GM23338 (cell line): ENCODE measurements at regions not wholly inside any gene's neighbourhood (a gene's known extent, or its start where the extent isn't known, plus 50 kb on each side); places are given as distances from the start of the nearest gene placed in this dataset.

Experiments used
- EZH2phosphoT487 ChIP-seq: fragments of 200-600 bp; sonication (generic); IDR thresholded peaks from one replicate; pipeline ENCODE4 v1.8.1; 2018; ENCODE audit warnings: antibody characterized with exemption; ENCODE audit not compliant: unreplicated experiment
- POLR2AphosphoS5 ChIP-seq: IDR thresholded peaks from 2 replicates; pipeline ENCODE4 v1.6.1; 2016; ENCODE audit warnings: antibody characterized with exemption, low read depth
- TF ChIP-seq, protein P1 (sequence below), 2 experiments: fragments of 200-600 bp in 1 of 2; sonication (generic) in 1 of 2; conservative IDR thresholded peaks; 2 replicates each; pipeline versions ENCODE4 v1.5.1 to v1.6.1; 2016 to 2017; ENCODE audit warnings: antibody characterized with exemption in 2 of 2, low read depth in 2 of 2, mild to moderate bottlenecking in 2 of 2, moderate library complexity in 1 of 2
- TF ChIP-seq, protein P2 (sequence below): IDR thresholded peaks from one replicate; pipeline ENCODE4 v1.6.1; 2018; ENCODE audit warnings: antibody characterized with exemption; ENCODE audit not compliant: unreplicated experiment

DNA sequence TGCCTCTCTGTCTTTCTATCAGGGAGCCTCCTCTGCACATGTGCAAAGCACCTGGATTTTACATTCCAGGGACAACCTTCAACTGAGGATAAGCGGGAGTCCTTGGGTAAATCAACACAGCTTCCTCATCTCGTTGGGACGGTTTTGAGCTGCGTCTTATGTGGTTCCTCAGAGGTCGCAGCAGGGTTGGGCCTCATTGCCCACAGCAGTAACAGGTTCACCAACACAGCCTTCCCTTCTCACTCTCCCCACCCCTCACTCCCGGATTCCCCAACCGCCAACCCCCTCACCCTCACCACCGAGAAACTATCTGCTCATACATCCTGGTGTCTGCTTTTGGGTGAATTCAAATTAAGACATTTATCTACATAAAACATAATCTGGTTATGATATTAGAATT is 155.8 kb upstream of the GGTLC1 start:
- TF ChIP-seq, protein P1, sequence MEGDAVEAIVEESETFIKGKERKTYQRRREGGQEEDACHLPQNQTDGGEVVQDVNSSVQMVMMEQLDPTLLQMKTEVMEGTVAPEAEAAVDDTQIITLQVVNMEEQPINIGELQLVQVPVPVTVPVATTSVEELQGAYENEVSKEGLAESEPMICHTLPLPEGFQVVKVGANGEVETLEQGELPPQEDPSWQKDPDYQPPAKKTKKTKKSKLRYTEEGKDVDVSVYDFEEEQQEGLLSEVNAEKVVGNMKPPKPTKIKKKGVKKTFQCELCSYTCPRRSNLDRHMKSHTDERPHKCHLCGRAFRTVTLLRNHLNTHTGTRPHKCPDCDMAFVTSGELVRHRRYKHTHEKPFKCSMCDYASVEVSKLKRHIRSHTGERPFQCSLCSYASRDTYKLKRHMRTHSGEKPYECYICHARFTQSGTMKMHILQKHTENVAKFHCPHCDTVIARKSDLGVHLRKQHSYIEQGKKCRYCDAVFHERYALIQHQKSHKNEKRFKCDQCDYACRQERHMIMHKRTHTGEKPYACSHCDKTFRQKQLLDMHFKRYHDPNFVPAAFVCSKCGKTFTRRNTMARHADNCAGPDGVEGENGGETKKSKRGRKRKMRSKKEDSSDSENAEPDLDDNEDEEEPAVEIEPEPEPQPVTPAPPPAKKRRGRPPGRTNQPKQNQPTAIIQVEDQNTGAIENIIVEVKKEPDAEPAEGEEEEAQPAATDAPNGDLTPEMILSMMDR (conservative IDR thresholded peaks at IDR 0.05; ENCODE audit: low read depth in 2 of 2), result no peak
- TF ChIP-seq, protein P2, sequence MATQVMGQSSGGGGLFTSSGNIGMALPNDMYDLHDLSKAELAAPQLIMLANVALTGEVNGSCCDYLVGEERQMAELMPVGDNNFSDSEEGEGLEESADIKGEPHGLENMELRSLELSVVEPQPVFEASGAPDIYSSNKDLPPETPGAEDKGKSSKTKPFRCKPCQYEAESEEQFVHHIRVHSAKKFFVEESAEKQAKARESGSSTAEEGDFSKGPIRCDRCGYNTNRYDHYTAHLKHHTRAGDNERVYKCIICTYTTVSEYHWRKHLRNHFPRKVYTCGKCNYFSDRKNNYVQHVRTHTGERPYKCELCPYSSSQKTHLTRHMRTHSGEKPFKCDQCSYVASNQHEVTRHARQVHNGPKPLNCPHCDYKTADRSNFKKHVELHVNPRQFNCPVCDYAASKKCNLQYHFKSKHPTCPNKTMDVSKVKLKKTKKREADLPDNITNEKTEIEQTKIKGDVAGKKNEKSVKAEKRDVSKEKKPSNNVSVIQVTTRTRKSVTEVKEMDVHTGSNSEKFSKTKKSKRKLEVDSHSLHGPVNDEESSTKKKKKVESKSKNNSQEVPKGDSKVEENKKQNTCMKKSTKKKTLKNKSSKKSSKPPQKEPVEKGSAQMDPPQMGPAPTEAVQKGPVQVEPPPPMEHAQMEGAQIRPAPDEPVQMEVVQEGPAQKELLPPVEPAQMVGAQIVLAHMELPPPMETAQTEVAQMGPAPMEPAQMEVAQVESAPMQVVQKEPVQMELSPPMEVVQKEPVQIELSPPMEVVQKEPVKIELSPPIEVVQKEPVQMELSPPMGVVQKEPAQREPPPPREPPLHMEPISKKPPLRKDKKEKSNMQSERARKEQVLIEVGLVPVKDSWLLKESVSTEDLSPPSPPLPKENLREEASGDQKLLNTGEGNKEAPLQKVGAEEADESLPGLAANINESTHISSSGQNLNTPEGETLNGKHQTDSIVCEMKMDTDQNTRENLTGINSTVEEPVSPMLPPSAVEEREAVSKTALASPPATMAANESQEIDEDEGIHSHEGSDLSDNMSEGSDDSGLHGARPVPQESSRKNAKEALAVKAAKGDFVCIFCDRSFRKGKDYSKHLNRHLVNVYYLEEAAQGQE, result no peak
- TF ChIP-seq POLR2AphosphoS5 (no peak), EZH2phosphoT487 (no peak)
